ENCODE measurements at regions not wholly inside any gene's neighbourhood (a gene's known extent, or its start where the extent isn't known, plus 50 kb on each side); places are given as distances from the start of the nearest gene placed in this dataset.

DNA sequence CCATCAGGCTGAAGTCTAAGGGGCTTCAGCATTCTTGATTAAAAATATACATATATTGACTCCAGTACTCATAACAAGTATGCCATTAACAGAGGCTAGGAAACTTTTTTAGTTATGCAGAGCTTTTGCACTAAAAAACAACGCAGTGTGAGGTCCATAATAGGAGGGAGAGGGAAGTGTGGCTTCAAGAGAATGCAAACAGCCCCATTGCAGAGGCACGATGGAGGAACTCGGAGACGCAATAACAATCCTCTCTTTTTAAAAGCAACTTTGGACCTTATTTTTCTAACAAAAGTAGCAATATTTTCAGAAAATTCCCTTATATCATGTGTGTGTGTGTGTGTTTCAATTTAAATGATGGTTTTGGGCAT is 150.0 kb upstream of the PTCH1 start:
- H3K9me3 Mint-ChIP-seq, result no peaks in the 10 kb centered on the region
- H3K4me3 Mint-ChIP-seq, result no peak overlapping the region
- H3K27ac Mint-ChIP-seq, result no peak overlapping the region
- H3K36me3 Mint-ChIP-seq, result no peaks in the 10 kb centered on the region
- H3K4me1 Mint-ChIP-seq, result no peaks in the 10 kb centered on the region
- peaks cover 17% of the 10 kb centered on the region for H3K27me3 Mint-ChIP-seq

DNA sequence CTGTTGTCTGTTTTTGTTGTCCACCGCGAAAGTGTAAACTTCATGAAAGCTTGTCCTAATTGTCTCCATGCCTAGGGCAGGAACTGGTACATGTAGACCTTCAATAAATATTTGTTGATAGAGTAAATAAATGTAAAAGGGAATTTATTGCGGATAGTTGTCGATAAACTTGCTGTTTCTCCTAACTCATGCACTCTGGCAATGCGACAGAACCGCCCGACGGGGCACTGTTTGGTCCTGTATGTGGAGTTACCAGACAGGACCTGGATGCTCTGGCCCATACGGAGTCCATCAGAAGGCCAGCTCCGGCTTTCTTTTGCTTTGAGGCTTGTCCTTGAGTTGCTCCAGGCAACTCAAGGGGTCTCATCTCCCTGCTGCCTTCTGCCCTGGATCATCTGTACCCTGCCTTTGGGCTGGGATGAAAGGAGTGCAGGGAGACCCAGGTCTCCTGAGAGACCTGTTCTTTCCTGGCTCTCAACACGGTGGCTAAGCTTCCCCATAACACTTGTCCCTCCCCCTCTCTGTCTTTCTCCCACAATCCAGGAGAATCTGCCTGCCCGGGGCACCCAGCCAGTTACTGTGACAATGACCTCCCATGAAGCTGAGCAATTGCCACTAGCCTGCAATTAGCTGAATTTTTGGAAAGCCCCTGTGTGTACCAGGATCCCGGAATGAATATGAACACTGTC is 149.5 kb upstream of the PTCH1 start:
- Mint-ChIP-seq H3K27me3 (peaks cover 17% of the 10 kb centered on the region), H3K36me3 (no peaks in the 10 kb centered on the region), H3K27ac (no peak overlapping the region), H3K9me3 (peaks cover 0 to under 1% (median 0%) of the 10 kb centered on the region in 3 donors), H3K4me3 (no peak overlapping the region), H3K4me1 (no peaks in the 10 kb centered on the region)

DNA sequence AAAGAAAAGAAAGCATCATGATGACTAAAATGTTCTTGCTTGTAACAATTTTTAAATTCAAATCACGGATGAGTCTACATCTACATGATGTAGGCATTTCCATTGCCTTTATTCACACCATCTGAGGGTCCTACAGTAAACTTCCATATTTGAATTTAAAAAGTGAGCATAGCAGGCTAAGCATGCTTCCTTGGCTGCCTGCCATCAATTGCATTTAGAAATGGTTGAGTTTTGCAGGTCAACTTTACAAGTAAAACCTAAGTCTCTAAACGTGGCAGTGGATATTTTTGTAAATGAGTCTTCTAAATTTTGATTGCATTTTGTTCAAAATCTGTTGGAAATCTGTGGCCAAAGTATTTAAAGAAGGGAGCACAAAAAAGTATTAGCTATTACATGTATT is 136.5 kb upstream of the PTCH1 start:
- no peaks in the 10 kb centered on the region for H3K4me1 Mint-ChIP-seq

DNA sequence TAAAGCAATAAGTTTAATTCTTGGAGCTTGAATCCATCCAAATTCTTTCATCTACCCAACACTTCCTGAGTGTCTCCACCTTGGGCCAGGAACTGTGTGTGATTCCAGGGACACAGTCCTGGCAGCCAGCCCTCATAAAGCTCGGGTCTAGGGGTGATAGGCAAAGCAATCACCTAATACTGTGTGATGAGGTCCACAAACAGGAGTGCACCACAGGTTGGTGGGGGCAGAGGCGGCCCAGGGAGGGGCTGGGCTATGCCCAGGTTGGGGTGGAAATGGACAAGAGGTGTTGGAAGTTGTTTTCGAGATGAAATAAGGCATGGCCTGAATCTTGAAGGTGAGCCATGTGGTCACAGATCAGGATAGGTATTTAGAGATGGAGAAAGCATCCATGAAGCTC is 133.9 kb upstream of the PTCH1 start:
- H3K4me3 Mint-ChIP-seq, result no peak overlapping the region
- no peak overlapping the region for H3K27ac Mint-ChIP-seq

More for the DNA sequence above, 136.5 kb upstream of the PTCH1 start:
- peaks cover 2% of the 10 kb centered on the region for H3K36me3 Mint-ChIP-seq
- H3K27ac Mint-ChIP-seq, result no peak overlapping the region
- H3K9me3 Mint-ChIP-seq, result peaks cover 0 to 6% (median 0%) of the 10 kb centered on the region in 3 donors
- H3K4me3 Mint-ChIP-seq, result no peak overlapping the region
- no peaks in the 10 kb centered on the region for H3K27me3 Mint-ChIP-seq

DNA sequence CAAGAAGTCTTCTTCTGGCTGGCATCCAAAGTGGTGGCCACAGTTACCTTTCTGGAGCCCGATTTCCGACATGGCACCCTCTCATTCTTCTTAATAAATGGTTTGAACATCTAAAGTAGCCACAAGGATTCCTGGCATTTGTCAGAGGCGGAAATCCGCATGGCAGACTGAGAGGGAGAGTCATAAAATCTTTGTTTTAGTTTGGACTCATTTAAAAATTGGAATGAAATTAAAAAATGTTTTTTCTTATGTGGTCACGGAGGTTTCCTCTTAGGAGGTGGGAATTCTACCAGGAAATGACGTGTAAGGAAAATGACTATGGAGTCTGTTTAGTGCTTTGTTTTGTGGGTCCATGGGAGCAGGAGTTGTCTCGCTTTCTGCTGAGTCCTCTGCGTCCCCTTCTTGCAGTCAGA is 133.0 kb upstream of the PTCH1 start:
- no peak overlapping the region for H3K4me3 Mint-ChIP-seq
- no peaks in the 10 kb centered on the region for H3K27me3 Mint-ChIP-seq
- peaks cover 0 to 2% (median 0%) of the 10 kb centered on the region in 3 donors for H3K9me3 Mint-ChIP-seq
- no peaks in the 10 kb centered on the region for H3K4me1 Mint-ChIP-seq
- no peaks in the 10 kb centered on the region for H3K36me3 Mint-ChIP-seq
- H3K27ac Mint-ChIP-seq, result no peak overlapping the region

More for the DNA sequence above, 133.9 kb upstream of the PTCH1 start:
- H3K36me3 Mint-ChIP-seq, result no peaks in the 10 kb centered on the region
- H3K9me3 Mint-ChIP-seq, result peaks cover 0 to 2% (median 0%) of the 10 kb centered on the region in 3 donors
- no peaks in the 10 kb centered on the region for H3K27me3 Mint-ChIP-seq
- H3K4me1 Mint-ChIP-seq, result no peaks in the 10 kb centered on the region

DNA sequence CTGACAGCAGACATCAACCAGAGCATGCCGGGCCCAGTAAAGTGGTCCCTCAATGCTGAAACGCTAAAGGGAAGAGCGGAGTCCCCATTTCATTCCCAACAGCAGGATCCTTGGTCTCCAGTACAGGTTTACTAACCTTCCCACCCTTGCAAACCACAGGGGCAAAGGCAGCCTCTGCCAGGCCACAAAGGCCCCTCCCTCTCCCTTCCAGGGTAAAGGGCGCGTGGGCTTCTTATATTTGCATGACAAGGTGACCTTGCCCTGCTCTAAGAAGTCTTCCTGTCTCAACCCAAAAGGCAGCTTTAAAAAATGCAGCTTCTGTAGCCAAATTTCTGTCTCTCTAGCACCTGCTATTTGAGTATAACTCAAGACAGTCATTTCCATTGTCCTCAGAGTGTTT is 131.5 kb upstream of the PTCH1 start:
- no peaks in the 10 kb centered on the region for H3K36me3 Mint-ChIP-seq
- no peaks in the 10 kb centered on the region for H3K27me3 Mint-ChIP-seq
- H3K4me3 Mint-ChIP-seq, result no peak overlapping the region
- H3K4me1 Mint-ChIP-seq, result no peaks in the 10 kb centered on the region
- H3K27ac Mint-ChIP-seq, result no peak overlapping the region
- peaks cover 0 to 2% (median 0%) of the 10 kb centered on the region in 3 donors for H3K9me3 Mint-ChIP-seq

DNA sequence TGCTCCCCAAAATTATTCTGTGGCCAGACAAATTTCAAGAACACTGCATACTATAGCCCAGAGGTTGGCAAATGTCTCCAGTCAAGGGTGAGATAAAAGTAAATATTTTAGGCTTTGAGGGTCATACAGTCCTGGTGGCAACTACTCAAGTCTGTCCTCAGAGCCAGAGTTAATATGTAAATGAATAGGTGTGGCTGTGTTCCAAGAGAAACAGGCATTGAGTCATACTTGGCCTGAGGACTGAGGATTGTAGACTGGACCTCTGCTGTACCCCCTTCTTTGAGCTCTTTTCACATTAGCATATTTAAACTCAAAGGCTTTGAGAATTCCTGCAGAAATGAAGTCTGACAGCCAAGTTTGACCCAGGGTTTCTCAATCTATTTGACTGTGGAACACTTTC is 129.2 kb upstream of the PTCH1 start:
- H3K27me3 Mint-ChIP-seq, result no peaks in the 10 kb centered on the region
- H3K36me3 Mint-ChIP-seq, result no peaks in the 10 kb centered on the region
- no peaks in the 10 kb centered on the region for H3K4me1 Mint-ChIP-seq
- peaks cover 0 to 2% (median 1%) of the 10 kb centered on the region in 3 donors for H3K9me3 Mint-ChIP-seq
- no peak overlapping the region for H3K4me3 Mint-ChIP-seq
- no peak overlapping the region for H3K27ac Mint-ChIP-seq

DNA sequence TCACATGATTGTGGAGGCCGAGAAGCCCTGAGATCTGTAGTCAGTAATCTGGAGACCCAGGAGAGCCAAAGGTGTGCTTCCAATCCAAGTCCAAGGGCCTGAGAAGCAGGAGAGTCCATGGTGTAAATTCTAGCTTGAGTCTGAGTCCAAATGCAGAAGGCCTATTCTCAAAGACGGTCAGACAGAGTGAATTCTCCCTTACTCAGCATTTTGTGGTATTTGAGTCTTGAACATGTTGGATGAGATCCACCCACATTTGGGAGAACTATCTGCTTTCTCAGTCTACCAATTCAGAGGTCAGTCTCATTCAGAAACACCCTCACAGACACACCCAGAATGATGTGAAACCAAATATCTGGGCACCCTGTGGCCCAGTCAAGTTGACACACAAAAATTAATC is 128.8 kb upstream of the PTCH1 start:
- H3K27me3 Mint-ChIP-seq, result no peaks in the 10 kb centered on the region
- H3K27ac Mint-ChIP-seq, result no peak overlapping the region
- no peak overlapping the region for H3K4me3 Mint-ChIP-seq
- H3K36me3 Mint-ChIP-seq, result no peaks in the 10 kb centered on the region
- no peaks in the 10 kb centered on the region for H3K4me1 Mint-ChIP-seq
- H3K9me3 Mint-ChIP-seq, result peaks cover 0 to 2% (median 1%) of the 10 kb centered on the region in 3 donors

DNA sequence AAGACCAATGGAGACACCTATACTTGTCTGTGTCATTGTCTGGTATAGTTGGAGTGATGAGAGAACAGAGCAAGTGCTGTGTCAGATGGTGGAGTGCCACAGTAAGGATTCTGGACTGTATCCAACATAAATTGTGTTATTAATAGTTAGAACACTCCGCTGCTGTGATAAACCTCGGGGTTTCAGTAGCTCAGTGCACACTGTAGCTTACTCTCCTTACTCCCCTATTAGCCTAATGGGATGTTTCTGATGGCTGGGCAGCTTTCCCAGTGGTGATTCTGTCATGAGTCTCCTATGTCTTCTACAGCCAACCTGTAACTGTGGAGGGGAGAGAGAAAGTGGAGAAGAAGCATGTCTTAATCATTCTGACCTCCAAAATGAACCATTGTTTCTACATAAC is 127.6 kb upstream of the PTCH1 start:
- Mint-ChIP-seq H3K9me3 (peaks cover 0 to 6% (median 1%) of the 10 kb centered on the region in 3 donors), H3K27me3 (peaks cover under 1% of the 10 kb centered on the region), H3K4me3 (no peak overlapping the region), H3K4me1 (no peaks in the 10 kb centered on the region), H3K36me3 (no peaks in the 10 kb centered on the region), H3K27ac (peak overlapping the region in 1 of 3 donors; percentile 84)

DNA sequence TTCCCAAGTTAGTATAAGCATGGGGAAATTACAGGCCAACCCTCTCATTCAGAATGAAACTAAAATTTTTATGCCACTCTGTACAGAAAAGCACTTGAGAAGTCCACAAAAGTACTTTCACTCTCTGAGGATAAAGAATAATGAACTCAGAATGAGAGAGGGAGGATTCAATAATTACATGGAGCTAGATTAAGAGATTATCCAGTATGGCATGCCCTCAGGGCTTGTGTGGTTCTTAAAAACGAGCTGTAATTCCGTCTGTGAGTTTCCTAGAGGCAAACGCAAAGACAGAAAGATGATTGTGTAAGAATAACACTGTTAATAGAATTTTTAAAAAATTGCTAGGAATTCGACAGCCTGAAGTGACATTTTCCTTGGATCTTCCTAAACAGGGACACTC is 126.8 kb upstream of the PTCH1 start:
- Mint-ChIP-seq H3K9me3 (peaks cover 0 to 6% (median 3%) of the 10 kb centered on the region in 3 donors), H3K4me1 (no peaks in the 10 kb centered on the region), H3K27me3 (peaks cover 2% of the 10 kb centered on the region)

DNA sequence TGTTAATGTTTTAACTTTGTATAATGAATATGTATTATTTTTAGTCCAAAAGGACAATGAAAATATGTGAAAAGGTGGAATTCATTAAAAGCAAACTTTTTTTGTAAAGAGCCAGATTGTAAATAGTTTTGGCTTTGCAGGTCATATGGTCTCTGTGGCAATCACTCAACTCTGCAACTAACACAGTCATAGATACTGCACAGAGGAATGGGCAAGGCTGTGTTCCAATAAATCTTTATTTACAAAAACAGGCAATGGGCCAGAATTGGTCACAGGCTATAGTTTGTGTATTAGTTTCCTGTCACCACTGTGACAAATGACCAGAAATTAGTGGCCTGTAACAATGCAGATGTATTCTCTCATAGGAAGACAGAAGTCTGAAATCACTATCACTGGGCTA is 125.4 kb upstream of the PTCH1 start:
- no peak overlapping the region for H3K4me3 Mint-ChIP-seq
- H3K27me3 Mint-ChIP-seq, result peaks cover 4% of the 10 kb centered on the region
- no peaks in the 10 kb centered on the region for H3K4me1 Mint-ChIP-seq
- H3K9me3 Mint-ChIP-seq, result peaks cover 0 to 8% (median 6%) of the 10 kb centered on the region in 3 donors
- no peak overlapping the region for H3K27ac Mint-ChIP-seq
- no peaks in the 10 kb centered on the region for H3K36me3 Mint-ChIP-seq

More for the DNA sequence above, 126.8 kb upstream of the PTCH1 start:
- Mint-ChIP-seq H3K4me3 (no peak overlapping the region), H3K36me3 (no peaks in the 10 kb centered on the region), H3K27ac (no peak overlapping the region)

DNA sequence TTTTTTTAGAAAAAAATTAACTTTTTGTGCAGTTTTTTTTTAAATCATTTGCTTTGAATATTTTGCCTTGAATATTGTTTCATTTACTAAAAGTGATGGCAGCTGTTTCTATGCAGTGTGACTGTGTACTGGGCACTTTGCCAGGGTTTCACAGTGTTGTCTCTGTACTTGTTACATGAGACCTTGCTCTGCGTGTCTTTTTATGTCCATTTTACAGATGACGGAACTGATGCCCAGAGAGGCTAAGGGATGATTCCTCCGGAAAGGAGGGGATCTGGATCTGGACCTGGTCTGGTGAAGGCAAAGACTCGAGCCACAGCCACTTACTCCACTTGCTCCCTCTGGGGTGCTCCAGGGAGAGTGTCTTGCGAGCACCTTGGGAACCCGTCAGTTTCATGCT is 124.8 kb upstream of the PTCH1 start:
- H3K27ac Mint-ChIP-seq, result no peak overlapping the region
- peaks cover 5% of the 10 kb centered on the region for H3K27me3 Mint-ChIP-seq
- H3K4me1 Mint-ChIP-seq, result no peaks in the 10 kb centered on the region
- H3K9me3 Mint-ChIP-seq, result peaks cover 0 to 8% (median 4%) of the 10 kb centered on the region in 3 donors
- no peak overlapping the region for H3K4me3 Mint-ChIP-seq
- H3K36me3 Mint-ChIP-seq, result peaks cover 2% of the 10 kb centered on the region

DNA sequence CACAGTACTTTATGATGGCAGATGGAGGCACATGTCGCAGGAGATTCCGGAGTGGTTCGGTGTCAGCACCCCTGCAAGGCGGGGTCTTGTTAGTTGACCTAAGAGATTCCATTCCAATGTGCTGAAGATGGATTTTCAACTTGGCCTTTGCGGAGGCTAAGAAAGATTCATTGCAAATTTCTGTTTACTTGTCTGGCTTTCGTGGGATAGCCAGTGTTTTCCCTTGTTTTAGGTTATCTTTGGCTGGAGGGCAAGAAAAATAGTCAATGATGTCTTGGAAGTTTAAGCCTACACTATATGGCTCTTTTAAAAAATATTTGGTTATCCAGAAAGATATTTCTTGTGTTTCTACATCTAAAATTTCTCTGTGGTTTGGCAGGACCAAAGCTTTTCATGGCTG is 123.6 kb upstream of the PTCH1 start:
- H3K4me1 Mint-ChIP-seq, result no peaks in the 10 kb centered on the region
- peaks cover 2% of the 10 kb centered on the region for H3K36me3 Mint-ChIP-seq
- H3K4me3 Mint-ChIP-seq, result peak overlapping the region in 1 of 4 donors; percentile 51
- no peak overlapping the region for H3K27ac Mint-ChIP-seq
- H3K9me3 Mint-ChIP-seq, result peaks cover 0 to 8% (median 4%) of the 10 kb centered on the region in 3 donors
- peaks cover 5% of the 10 kb centered on the region for H3K27me3 Mint-ChIP-seq

DNA sequence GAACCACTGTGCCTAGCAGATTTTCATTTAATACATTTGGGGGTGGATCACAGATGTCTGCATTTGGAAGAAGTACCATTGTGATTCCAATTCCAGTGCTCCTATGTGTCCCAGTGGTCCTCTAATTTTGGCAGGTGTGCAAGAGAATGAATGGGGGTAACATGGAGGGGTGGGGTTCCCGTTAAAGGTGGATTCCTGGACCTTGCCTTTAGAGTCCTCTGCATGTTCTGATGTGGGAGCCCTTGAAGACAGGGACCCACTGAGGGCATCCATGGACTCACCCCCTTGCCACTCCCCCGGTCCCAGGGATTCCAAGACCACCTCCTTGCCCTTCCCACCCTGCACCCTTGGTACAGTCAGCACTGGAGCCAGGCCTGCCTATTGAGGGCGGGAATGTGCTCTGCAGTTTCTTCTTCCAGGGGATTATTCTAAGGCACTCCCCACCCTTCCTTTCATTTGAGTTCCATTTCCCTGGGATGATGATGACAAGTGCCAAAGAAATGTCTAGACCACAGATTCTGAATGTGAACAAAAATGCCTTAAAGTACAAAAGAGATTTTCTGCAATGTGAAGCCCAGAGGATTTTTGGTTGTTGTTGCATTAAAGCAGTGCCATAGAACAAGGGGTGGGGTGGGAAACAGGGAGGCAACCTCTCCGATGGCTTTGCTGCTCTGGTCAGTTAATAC is 119.4 kb upstream of the PTCH1 start:
- Mint-ChIP-seq H3K36me3 (peaks cover 5% of the 10 kb centered on the region), H3K27me3 (peaks cover 7% of the 10 kb centered on the region), H3K4me3 (no peak overlapping the region), H3K9me3 (peaks cover 0 to 9% (median 4%) of the 10 kb centered on the region in 3 donors), H3K4me1 (no peaks in the 10 kb centered on the region), H3K27ac (no peak overlapping the region)

DNA sequence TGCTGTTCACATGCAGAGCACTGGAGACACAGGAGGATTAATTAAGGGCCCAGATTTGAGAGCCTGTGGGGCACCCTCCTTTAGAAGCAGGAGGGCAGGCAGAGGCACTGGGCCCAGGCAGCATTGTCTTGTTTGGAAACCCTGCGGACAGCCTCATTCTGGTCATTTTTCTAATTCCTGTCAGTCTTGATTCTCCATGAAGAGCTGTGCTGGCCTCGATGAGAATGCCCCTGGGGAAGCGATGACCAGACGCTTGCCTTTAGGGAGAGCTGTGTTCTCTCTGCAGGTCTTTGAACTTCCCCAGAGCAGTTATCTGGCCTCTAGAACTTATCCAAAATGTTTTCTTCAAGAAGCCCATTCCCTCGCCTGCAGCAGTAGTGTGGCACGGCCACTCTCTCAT is 117.8 kb upstream of the PTCH1 start:
- Mint-ChIP-seq H3K4me1 (no peaks in the 10 kb centered on the region), H3K36me3 (peaks cover 5% of the 10 kb centered on the region), H3K27me3 (peaks cover 7% of the 10 kb centered on the region), H3K9me3 (peaks cover 0 to 9% (median 0%) of the 10 kb centered on the region in 3 donors), H3K27ac (no peak overlapping the region), H3K4me3 (no peak overlapping the region)

DNA sequence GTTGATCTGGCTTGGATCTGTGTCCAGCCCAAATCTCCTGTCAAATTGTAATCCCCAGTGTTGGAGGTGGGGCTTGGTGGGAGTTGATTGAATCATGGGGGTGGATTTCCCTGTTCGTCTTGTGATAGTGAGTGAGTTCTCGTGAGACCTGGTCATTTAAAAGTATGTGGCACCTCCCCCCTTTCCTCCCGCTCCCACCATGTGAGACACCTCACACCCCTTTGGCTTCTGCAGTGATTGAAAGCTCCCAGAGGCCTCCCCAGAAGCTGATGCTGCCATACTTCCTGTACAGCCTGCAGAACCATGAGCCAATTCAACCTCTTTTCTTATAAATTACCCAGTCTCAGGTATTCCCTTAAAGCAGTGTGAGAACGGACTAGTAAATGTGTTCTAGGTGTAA is 117.3 kb upstream of the PTCH1 start:
- Mint-ChIP-seq H3K4me3 (no peak overlapping the region), H3K27me3 (peaks cover 5% of the 10 kb centered on the region)

More for the DNA sequence above, 117.3 kb upstream of the PTCH1 start:
- Mint-ChIP-seq H3K4me1 (no peaks in the 10 kb centered on the region), H3K27ac (no peak overlapping the region), H3K36me3 (peaks cover 6% of the 10 kb centered on the region), H3K9me3 (peaks cover 0 to 9% (median 0%) of the 10 kb centered on the region in 3 donors)

Data from IgD-negative memory B cell (primary cell).